ENCODE measurements at regions not wholly inside any gene's neighbourhood (a gene's known extent, or its start where the extent isn't known, plus 50 kb on each side); places are given as distances from the start of the nearest gene placed in this dataset.

GRCh38 chr11:131092469-131092868 is 176.2 kb upstream of the SNX19 start:
- ChIA-PET RAD21 (ENCODE audit: low non-redundant PET in 1 of 2, low total read pairs in 2 of 2, uncharacterized antibody in 2 of 2, unreplicated experiment in 2 of 2) (no interaction called here), CTCF (no interaction called here), POLR2A (no interaction called here)
- ATAC-seq, result no peak
- TF ChIP-seq CTCF (IDR thresholded peaks at IDR 0.05 in 2 of 3, conservative IDR thresholded peaks at IDR 0.05 in 1 of 3; ENCODE audit: borderline replicate concordance in 1 of 3, insufficient read depth in 1 of 3, low read depth in 2 of 3, low read length in 2 of 3) (no peak), EZH2phosphoT487 (IDR thresholded peaks at IDR 0.05; ENCODE audit: borderline replicate concordance) (no peak), YY1 (IDR thresholded peaks at IDR 0.05; ENCODE audit: extremely low read depth, insufficient replicate concordance, low read depth, low read length) (no peak), CBX3 (IDR thresholded peaks at IDR 0.05; ENCODE audit: low read depth) (no peak), ELF1 (IDR thresholded peaks at IDR 0.05; ENCODE audit: borderline replicate concordance, low read depth) (no peak), POLR2AphosphoS5 (IDR thresholded peaks at IDR 0.05; ENCODE audit: low read depth, low read length) (no peak), TCF7L2 (IDR thresholded peaks at IDR 0.05; ENCODE audit: borderline replicate concordance, extremely low read depth, insufficient read depth, insufficient read length) (no peak), EGR1 (IDR thresholded peaks at IDR 0.05; ENCODE audit: low read depth) (no peak), POLR2A (IDR thresholded peaks at IDR 0.05; ENCODE audit: borderline replicate concordance, extremely low read depth, insufficient read depth, insufficient read length) (no peak), JUND (IDR thresholded peaks at IDR 0.05) (no peak), CEBPB (IDR thresholded peaks at IDR 0.05; ENCODE audit: low read depth) (no peak), EZH2 (IDR thresholded peaks at IDR 0.05) (no peak), SP1 (IDR thresholded peaks at IDR 0.05; ENCODE audit: low read depth) (no peak), ZNF274 (IDR thresholded peaks at IDR 0.05; ENCODE audit: low read depth, low read length) (no peak), ZBTB33 (IDR thresholded peaks at IDR 0.05; ENCODE audit: extremely low read depth, insufficient replicate concordance, low read length) (no peak), ZFX (IDR thresholded peaks at IDR 0.05) (no peak), SRF (IDR thresholded peaks at IDR 0.05; ENCODE audit: low read depth) (no peak), ATF3 (IDR thresholded peaks at IDR 0.05) (no peak), RAD21 (IDR thresholded peaks at IDR 0.05; ENCODE audit: low read depth) (no peak), MAX (IDR thresholded peaks at IDR 0.05) (no peak)
- Histone ChIP-seq H3K27ac (ENCODE audit: low read depth, low read length) (no peak overlapping the region), H4K20me1 (ENCODE audit: insufficient read depth) (no peaks in the 10 kb centered on the region), H3K9ac (ENCODE audit: low read length) (no peak overlapping the region), H3K4me2 (ENCODE audit: low read length) (no peak overlapping the region), H3K27me3 (ENCODE audit: insufficient read depth, low read length) (no peaks in the 10 kb centered on the region), H3K4me1 (ENCODE audit: control insufficient read depth in 1 of 2, insufficient read depth in 2 of 2, low read length in 2 of 2) (no peaks in the 10 kb centered on the region), H3K36me3 (ENCODE audit: control insufficient read depth in 1 of 2, insufficient read depth in 2 of 2, low read length in 2 of 2) (no peaks in the 10 kb centered on the region), H3K9me2 (ENCODE audit: insufficient read depth) (no peaks in the 10 kb centered on the region), H3K79me2 (ENCODE audit: insufficient read depth, low read length) (no peaks in the 10 kb centered on the region), H3K4me3 (replicated peaks in 1 of 2; ENCODE audit: low read depth in 1 of 2, low read length in 2 of 2) (no peak overlapping the region), H2AFZ (ENCODE audit: low read depth, low read length, poor library complexity, severe bottlenecking) (no peak overlapping the region), H3K9me3 (ENCODE audit: control insufficient read depth in 1 of 2, insufficient read depth in 1 of 2, low read depth in 1 of 2, low read length in 2 of 2) (no peaks in the 10 kb centered on the region)
- no TSS peak for BruUV-seq (replicated peaks)
- DNase-seq (ENCODE audit: low read depth, low spot score), result no peak
- intact Hi-C loops (cut with micrococcal nuclease), result no loop called here
